Small intestine (tissue), 7 donors: ENCODE measurements at regions not wholly inside any gene's neighbourhood (a gene's known extent, or its start where the extent isn't known, plus 50 kb on each side); places are given as distances from the start of the nearest gene placed in this dataset.

Experiments
- DNase-seq, 2 donors: peaks; one replicate each; pipeline versions ENCODE4 v3.0.0 to v3.0.0-alpha.2; 2013
- FAIRE-seq: peaks from 2 replicates; lab custom pipeline; 2012; peaks lifted over from hg19 to GRCh38; lab: Jason Lieb, UNC
- H3K27ac ChIP-seq, 3 donors: one replicate each; pipeline ENCODE4 v1.5.1; 2013; ENCODE audit warnings: low read length in 2 of 3, mild to moderate bottlenecking in 2 of 3, control low read depth in 1 of 3, inconsistent platforms in 1 of 3, low read depth in 1 of 3, moderate library complexity in 1 of 3
- H3K27me3 ChIP-seq, 3 donors: one replicate each; pipeline ENCODE4 v1.6.1; 2013; ENCODE audit warnings: low read length in 3 of 3, inconsistent platforms in 1 of 3; ENCODE audit not compliant: control insufficient read depth in 3 of 3, insufficient read depth in 3 of 3
- H3K36me3 ChIP-seq, 3 donors: one replicate each; pipeline ENCODE4 v1.6.1; 2013; ENCODE audit warnings: low read length in 3 of 3, inconsistent platforms in 1 of 3, low read depth in 1 of 3, mild to moderate bottlenecking in 1 of 3, moderate library complexity in 1 of 3; ENCODE audit not compliant: control insufficient read depth in 3 of 3, insufficient read depth in 2 of 3
- H3K4me1 ChIP-seq, 3 donors: one replicate each; pipeline ENCODE4 v1.6.1; 2013; ENCODE audit warnings: low read length in 2 of 3, inconsistent platforms in 1 of 3, low read depth in 1 of 3, mild to moderate bottlenecking in 1 of 3, moderate library complexity in 1 of 3; ENCODE audit not compliant: control insufficient read depth in 3 of 3, insufficient read depth in 2 of 3
- H3K4me3 ChIP-seq, 3 donors: one replicate each; pipeline ENCODE4 v1.5.1; 2013; ENCODE audit warnings: low read length in 3 of 3, control low read depth in 1 of 3, inconsistent platforms in 1 of 3, low read depth in 1 of 3, mild to moderate bottlenecking in 1 of 3, moderate library complexity in 1 of 3
- H3K9me3 ChIP-seq, 2 donors: one replicate each; pipeline ENCODE4 v1.6.1; 2013; ENCODE audit warnings: low read depth in 1 of 2, low read length in 1 of 2; ENCODE audit not compliant: control insufficient read depth in 2 of 2, insufficient read depth in 1 of 2
- WGBS, 3 donors: extraction: QIAGEN DNeasy Blood & Tissue Kit; methylation state at CpG; one replicate each; pipeline ENCODE4 v1.1.7; 2013; 5-methylcytosine and 5-hydroxymethylcytosine counted together
- donor health status: healthy with polysubstance abuse.
- donor health status: control.
- donor health status: control.
- donor health status: Bipolar disorder and iron deficiency.
- donor health status: healthy.

GRCh38 chr12:45559537-45559936 is 170.0 kb upstream of the ARID2 start:
- Histone ChIP-seq H3K9me3 (peaks cover 0 to 3% of the 10 kb centered on the region in 2 donors), H3K4me1 (no peaks in the 10 kb centered on the region), H3K4me3 (no peak overlapping the region), H3K36me3 (no peaks in the 10 kb centered on the region), H3K27ac (no peak overlapping the region), H3K27me3 (no peaks in the 10 kb centered on the region)
- DNase-seq = no peak
- whole genome bisulfite sequencing, 3 donors = 88 to 93% (median 90%) methylated on average over 3 of the region's 3 CpGs
- no peak for FAIRE-seq

DNA sequence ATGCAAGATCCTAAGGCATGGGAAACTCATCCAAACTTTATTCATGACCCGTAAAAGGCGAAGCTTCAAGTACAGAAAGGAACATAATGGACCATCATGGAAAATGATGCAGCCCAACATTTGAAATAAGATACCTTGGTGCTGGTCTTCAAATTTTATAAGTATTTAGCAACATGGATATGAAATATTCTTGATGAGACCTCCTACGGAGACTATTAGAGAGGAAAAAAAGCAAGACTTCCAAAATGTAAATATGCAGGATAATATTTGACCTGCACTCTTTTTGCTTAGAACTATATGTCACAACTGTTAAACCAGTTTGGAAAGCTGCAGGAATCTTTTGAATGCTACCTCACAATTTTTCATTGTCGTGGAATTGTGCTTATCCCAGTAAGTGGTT is 168.8 kb upstream of the ARID2 start:
- FAIRE-seq = no peak
- H3K27me3 ChIP-seq = no peaks in the 10 kb centered on the region
- peaks cover 0 to 3% of the 10 kb centered on the region in 2 donors for H3K9me3 ChIP-seq
- H3K27ac ChIP-seq = no peak overlapping the region
- no peaks in the 10 kb centered on the region for H3K36me3 ChIP-seq
- 90 to 91% (median 91%) methylated on average over 4 of the region's 4 CpGs for WGBS, 3 donors
- DNase-seq = no peak
- H3K4me1 ChIP-seq = no peaks in the 10 kb centered on the region
- H3K4me3 ChIP-seq = no peak overlapping the region

DNA sequence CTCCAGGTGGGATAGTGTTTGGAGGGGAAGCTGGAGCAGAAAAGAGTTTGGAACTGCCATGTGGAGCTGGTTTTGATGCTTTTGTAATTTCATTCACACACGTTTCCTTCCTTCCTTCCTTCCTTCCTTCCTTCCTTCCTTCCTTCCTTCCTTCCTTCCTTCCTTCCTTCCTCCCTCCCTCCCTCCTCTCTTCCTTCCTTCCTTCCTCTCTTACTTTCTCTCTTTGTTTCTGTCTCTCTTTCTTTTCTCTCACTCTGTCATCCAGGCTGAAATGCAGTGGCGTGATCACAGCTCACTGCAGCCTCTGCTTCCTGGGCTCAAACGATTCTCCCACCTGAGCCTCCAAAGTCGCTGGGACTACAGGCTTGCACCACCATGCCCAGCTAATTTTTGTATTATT is 168.0 kb upstream of the ARID2 start:
- DNase-seq = no peak
- H3K36me3 ChIP-seq = no peaks in the 10 kb centered on the region
- no peak overlapping the region for H3K27ac ChIP-seq
- peaks cover 0 to 3% of the 10 kb centered on the region in 2 donors for H3K9me3 ChIP-seq
- FAIRE-seq = no peak
- no peak overlapping the region for H3K4me3 ChIP-seq
- H3K4me1 ChIP-seq = no peaks in the 10 kb centered on the region
- WGBS, 3 donors = 85 to 92% (median 87%) methylated on average over 4 of the region's 4 CpGs
- no peaks in the 10 kb centered on the region for H3K27me3 ChIP-seq

GRCh38 chr12:45565590-45565989 is 163.9 kb upstream of the ARID2 start:
- no peak for FAIRE-seq
- H3K9me3 ChIP-seq = no peaks in the 10 kb centered on the region
- H3K27ac ChIP-seq = no peak overlapping the region
- H3K4me3 ChIP-seq = no peak overlapping the region
- H3K36me3 ChIP-seq = no peaks in the 10 kb centered on the region
- DNase-seq = no peak
- no peaks in the 10 kb centered on the region for H3K27me3 ChIP-seq
- no peaks in the 10 kb centered on the region for H3K4me1 ChIP-seq

- DNase-seq (no peak), FAIRE-seq (no peak)
- H3K4me1 ChIP-seq = no peaks in the 10 kb centered on the region
- WGBS, 3 donors = 92 to 98% (median 93%) methylated on average over 2 of the region's 2 CpGs
- no peaks in the 10 kb centered on the region for H3K9me3 ChIP-seq
- no peak overlapping the region for H3K4me3 ChIP-seq
- H3K27ac ChIP-seq = no peak overlapping the region
- no peaks in the 10 kb centered on the region for H3K36me3 ChIP-seq
- H3K27me3 ChIP-seq = no peaks in the 10 kb centered on the region
These were observed 163.2 kb upstream of the ARID2 start for GRCh38 chr12:45566257-45566656.

GRCh38 chr12:45568808-45569207 is 160.7 kb upstream of the ARID2 start:
- FAIRE-seq = no peak
- WGBS, 3 donors = 67 to 86% (median 78%) methylated on average over 4 of the region's 4 CpGs

GRCh38 chr12:45570501-45570900 is 159.0 kb upstream of the ARID2 start:
- 95 to 100% (median 98%) methylated on average over 1 of the region's 1 CpG for WGBS, 3 donors
- no peaks in the 10 kb centered on the region for H3K4me1 ChIP-seq
- H3K27me3 ChIP-seq = no peaks in the 10 kb centered on the region
- H3K27ac ChIP-seq = no peak overlapping the region
- H3K9me3 ChIP-seq = no peaks in the 10 kb centered on the region
- no peak for DNase-seq
- no peaks in the 10 kb centered on the region for H3K36me3 ChIP-seq
- FAIRE-seq = no peak
- H3K4me3 ChIP-seq = no peak overlapping the region

More at GRCh38 chr12:45568808-45569207, 160.7 kb upstream of the ARID2 start:
- H3K27me3 ChIP-seq = no peaks in the 10 kb centered on the region
- no peaks in the 10 kb centered on the region for H3K9me3 ChIP-seq
- no peaks in the 10 kb centered on the region for H3K36me3 ChIP-seq
- H3K4me3 ChIP-seq = no peak overlapping the region
- H3K4me1 ChIP-seq = no peaks in the 10 kb centered on the region
- no peak overlapping the region for H3K27ac ChIP-seq
- DNase-seq = no peak

GRCh38 chr12:45572114-45572513 is 157.4 kb upstream of the ARID2 start:
- 18 to 68% (median 38%) methylated on average over 1 of the region's 1 CpG for WGBS, 3 donors
- Histone ChIP-seq H3K36me3 (no peaks in the 10 kb centered on the region), H3K4me1 (no peaks in the 10 kb centered on the region), H3K4me3 (no peak overlapping the region), H3K27ac (no peak overlapping the region), H3K27me3 (no peaks in the 10 kb centered on the region), H3K9me3 (no peaks in the 10 kb centered on the region)
- FAIRE-seq = no peak
- DNase-seq = peak; percentile 39 to 79

- DNase-seq (no peak), FAIRE-seq (no peak)
- no peak overlapping the region for H3K4me3 ChIP-seq
- no peaks in the 10 kb centered on the region for H3K9me3 ChIP-seq
- no peaks in the 10 kb centered on the region for H3K27me3 ChIP-seq
- H3K27ac ChIP-seq = no peak overlapping the region
- no peaks in the 10 kb centered on the region for H3K36me3 ChIP-seq
- H3K4me1 ChIP-seq = no peaks in the 10 kb centered on the region
These were observed 154.1 kb upstream of the ARID2 start for GRCh38 chr12:45575417-45575816.
